ENCODE measurements at regions not wholly inside any gene's neighbourhood (a gene's known extent, or its start where the extent isn't known, plus 50 kb on each side); places are given as distances from the start of the nearest gene placed in this dataset.

- DNase-seq = no peak
Observed at GRCh38 chr14:85288041-85288440, 241.9 kb upstream of the FLRT2 start.

GRCh38 chr14:85291731-85292130 lies 238.2 kb upstream of the FLRT2 start:
- no peak for DNase-seq

GRCh38 chr14:85293612-85294234 lies 236.2 kb upstream of the FLRT2 start:
- DNase-seq = no peak

GRCh38 chr14:85295318-85295717 lies 234.6 kb upstream of the FLRT2 start:
- no peak for DNase-seq

GRCh38 chr14:85296456-85297210 lies 233.3 kb upstream of the FLRT2 start:
- no peak for DNase-seq

GRCh38 chr14:85300107-85300506 lies 229.8 kb upstream of the FLRT2 start:
- DNase-seq = no peak

GRCh38 chr14:85301506-85301905 lies 228.4 kb upstream of the FLRT2 start:
- DNase-seq = peak; percentile 32

GRCh38 chr14:85306024-85306423 lies 223.9 kb upstream of the FLRT2 start:
- no peak for DNase-seq

- no peak for DNase-seq
Observed at GRCh38 chr14:85308531-85309300, 221.2 kb upstream of the FLRT2 start.

GRCh38 chr14:85310491-85311272 lies 219.3 kb upstream of the FLRT2 start:
- no peak for DNase-seq

- DNase-seq = no peak
Observed at GRCh38 chr14:85313560-85314207, 216.3 kb upstream of the FLRT2 start.

- DNase-seq = no peak
Observed at GRCh38 chr14:85315290-85315689, 214.7 kb upstream of the FLRT2 start.

GRCh38 chr14:85315733-85316290 lies 214.1 kb upstream of the FLRT2 start:
- no peak for DNase-seq

- DNase-seq = peak; percentile 39
Observed at GRCh38 chr14:85316701-85317410, 213.1 kb upstream of the FLRT2 start.

GRCh38 chr14:85317491-85318021 lies 212.4 kb upstream of the FLRT2 start:
- DNase-seq = no peak

GRCh38 chr14:85319101-85319500 lies 210.8 kb upstream of the FLRT2 start:
- DNase-seq = no peak

GRCh38 chr14:85319998-85320630 lies 209.8 kb upstream of the FLRT2 start:
- no peak for DNase-seq

- DNase-seq = peak; percentile 76
Observed at GRCh38 chr14:85325134-85326017, 204.6 kb upstream of the FLRT2 start.

GRCh38 chr14:85332401-85332800 lies 197.5 kb upstream of the FLRT2 start:
- no peak for DNase-seq

GRCh38 chr14:85333313-85333712 lies 196.6 kb upstream of the FLRT2 start:
- DNase-seq = no peak
